Activated CD8-positive, alpha-beta T cell treated with anti-CD3 and anti-CD28 coated beads for 36 hours (primary cell): ENCODE measurements at regions not wholly inside any gene's neighbourhood (a gene's known extent, or its start where the extent isn't known, plus 50 kb on each side); places are given as distances from the start of the nearest gene placed in this dataset.

Experiments used
- ATAC-seq: fragments of 200-7000 bp; cut with Tn5 transposase; one replicate; pipeline ENCODE4 v1.10.0; 2021; ENCODE audit warnings: mild to moderate bottlenecking, moderate library complexity
- CTCF ChIA-PET: fragments of 350-600 bp; sonication (Branson Sonifier 250); formaldehyde crosslinking; loops from one replicate; lab custom pipeline; 2021; ENCODE audit warnings: antibody characterized with exemption; lab: Charles Lee
- POLR2A ChIA-PET: fragments of 350-600 bp; sonication (Branson Sonifier 250); formaldehyde crosslinking; loops from one replicate; lab custom pipeline; 2021; ENCODE audit warnings: antibody characterized with exemption; lab: Charles Lee
- DNase-seq: peaks from one replicate; pipeline ENCODE4 v3.0.0-alpha.2; 2020
- H3K27ac Mint-ChIP-seq: one replicate; pipeline ENCODE4 v1.8.0; 2021; ENCODE audit warnings: mild to moderate bottlenecking, mixed read lengths
- H3K27me3 Mint-ChIP-seq: one replicate; pipeline ENCODE4 v1.8.0; 2021; ENCODE audit warnings: mixed read lengths
- H3K36me3 Mint-ChIP-seq: one replicate; pipeline ENCODE4 v1.8.0; 2021; ENCODE audit warnings: low read depth, mixed read lengths
- H3K4me1 Mint-ChIP-seq: one replicate; pipeline ENCODE4 v1.8.0; 2021; ENCODE audit warnings: low read depth, mixed read lengths
- H3K4me3 Mint-ChIP-seq: one replicate; pipeline ENCODE4 v1.8.0; 2021; ENCODE audit warnings: mild to moderate bottlenecking, moderate library complexity, mixed read lengths
- H3K9me3 Mint-ChIP-seq: one replicate; pipeline ENCODE4 v1.8.0; 2021; ENCODE audit warnings: mixed read lengths
- CTCF ChIP-seq: fragments of 200-600 bp; IDR thresholded peaks from one replicate; pipeline ENCODE4 v1.8.0; 2022; ENCODE audit warnings: antibody characterized with exemption, mild to moderate bottlenecking
- intact Hi-C: fragments of 100-400 bp; cut with micrococcal nuclease; formaldehyde crosslinking; loops from one replicate; pipeline ENCODE4 v1.10.0; 2022

GRCh38 chr2:6647046-6647445 lies 218.7 kb downstream of the CMPK2 start:
- Mint-ChIP-seq H3K4me1 (no peaks in the 10 kb centered on the region), H3K9me3 (no peaks in the 10 kb centered on the region), H3K36me3 (no peaks in the 10 kb centered on the region), H3K27ac (no peak overlapping the region), H3K27me3 (peaks cover 2% of the 10 kb centered on the region), H3K4me3 (no peak overlapping the region)
- ChIA-PET CTCF (no interaction called here), POLR2A (no interaction called here)
- intact Hi-C loops = no loop called here
- TF ChIP-seq CTCF = no peak
- ATAC-seq = no peak
- DNase-seq = no peak

GRCh38 chr2:6648596-6649247 lies 217.0 kb downstream of the CMPK2 start:
- POLR2A ChIA-PET = no interaction called here

GRCh38 chr2:6650311-6650710 lies 215.4 kb downstream of the CMPK2 start:
- no peaks in the 10 kb centered on the region for H3K27me3 Mint-ChIP-seq
- H3K4me1 Mint-ChIP-seq = no peaks in the 10 kb centered on the region
- no peak overlapping the region for H3K27ac Mint-ChIP-seq
- no peak for ATAC-seq
- no peak for TF ChIP-seq CTCF
- H3K36me3 Mint-ChIP-seq = no peaks in the 10 kb centered on the region
- intact Hi-C loops = no loop called here
- ChIA-PET CTCF (no interaction called here), POLR2A (no interaction called here)
- no peak overlapping the region for H3K4me3 Mint-ChIP-seq
- DNase-seq = no peak
- H3K9me3 Mint-ChIP-seq = no peaks in the 10 kb centered on the region

More at GRCh38 chr2:6648596-6649247, 217.0 kb downstream of the CMPK2 start:
- Mint-ChIP-seq H3K4me1 (no peaks in the 10 kb centered on the region), H3K36me3 (no peaks in the 10 kb centered on the region), H3K9me3 (no peaks in the 10 kb centered on the region), H3K27me3 (no peaks in the 10 kb centered on the region), H3K27ac (no peak overlapping the region), H3K4me3 (no peak overlapping the region)
- intact Hi-C loops = no loop called here
- ATAC-seq (no peak), DNase-seq (no peak)
- CTCF ChIA-PET = no interaction called here
- TF ChIP-seq CTCF = no peak

- Mint-ChIP-seq H3K27me3 (no peaks in the 10 kb centered on the region), H3K9me3 (no peaks in the 10 kb centered on the region), H3K36me3 (no peaks in the 10 kb centered on the region), H3K4me1 (no peaks in the 10 kb centered on the region), H3K4me3 (no peak overlapping the region), H3K27ac (no peak overlapping the region)
- DNase-seq = no peak
- POLR2A ChIA-PET = no interaction called here
- ATAC-seq = no peak
- CTCF ChIA-PET = no interaction called here
- TF ChIP-seq CTCF = no peak
- intact Hi-C loops = no loop called here
Observed at GRCh38 chr2:6652251-6652650, 213.5 kb downstream of the CMPK2 start.

- H3K4me3 Mint-ChIP-seq = no peak overlapping the region
- CTCF ChIA-PET = no interaction called here
- no peaks in the 10 kb centered on the region for H3K9me3 Mint-ChIP-seq
- H3K27ac Mint-ChIP-seq = no peak overlapping the region
- peaks cover 2% of the 10 kb centered on the region for H3K27me3 Mint-ChIP-seq
- H3K36me3 Mint-ChIP-seq = no peaks in the 10 kb centered on the region
- no peak for TF ChIP-seq CTCF
- ATAC-seq (no peak), DNase-seq (no peak)
- H3K4me1 Mint-ChIP-seq = no peaks in the 10 kb centered on the region
- POLR2A ChIA-PET = no interaction called here
- intact Hi-C loops = no loop called here
Observed at GRCh38 chr2:6653281-6653750, 212.4 kb downstream of the CMPK2 start.
